Umbilical cord (tissue), 1 donor: ENCODE measurements at regions not wholly inside any gene's neighbourhood (a gene's known extent, or its start where the extent isn't known, plus 50 kb on each side); places are given as distances from the start of the nearest gene placed in this dataset.

ENCODE experiments used
- DNase-seq: peaks from one replicate; pipeline ENCODE4 v3.0.0-alpha.2; 2015; ENCODE audit warnings: low spot score

DNA sequence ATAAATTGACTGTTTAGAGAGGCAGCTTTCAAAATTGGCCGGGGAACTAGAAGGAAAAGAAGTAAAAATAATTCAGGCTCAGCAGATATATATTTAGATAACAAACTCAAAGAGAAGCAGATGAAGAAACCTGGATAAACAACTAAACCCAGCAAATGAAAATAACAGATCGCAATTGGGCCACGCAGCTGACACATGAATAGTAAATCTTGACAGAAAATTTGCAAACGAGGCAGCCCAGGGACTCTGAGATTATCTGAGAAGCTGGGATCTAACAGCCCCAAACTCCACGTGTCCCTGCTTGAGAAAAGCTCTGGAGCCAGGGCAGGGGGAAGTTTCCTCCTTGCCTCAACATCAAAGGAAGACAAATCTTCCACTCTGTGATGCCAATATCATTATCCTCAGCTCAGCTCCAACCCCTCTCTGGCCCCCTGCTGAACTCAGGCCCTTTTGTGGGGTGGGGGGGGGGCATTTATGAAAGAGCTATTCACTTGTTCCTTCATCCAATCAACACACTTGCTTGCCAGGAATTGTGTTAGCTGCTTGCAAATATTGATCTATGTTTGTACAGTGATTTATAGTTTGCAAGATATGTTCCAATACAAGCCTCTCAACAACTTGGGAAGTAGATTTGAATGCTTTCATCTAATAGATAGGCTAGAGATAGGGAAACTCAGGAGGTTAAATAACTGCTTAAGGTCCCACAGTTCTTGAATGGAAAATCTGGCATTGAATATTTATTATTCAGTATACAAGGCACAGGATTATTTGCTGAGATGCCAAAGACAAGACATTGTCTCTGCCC, 72.5 kb upstream of the C11orf87 start:
- peak; percentile 65 for DNase-seq

GRCh38 chr11:109350091-109350490, 71.9 kb upstream of the C11orf87 start:
- DNase-seq = no peak

DNA sequence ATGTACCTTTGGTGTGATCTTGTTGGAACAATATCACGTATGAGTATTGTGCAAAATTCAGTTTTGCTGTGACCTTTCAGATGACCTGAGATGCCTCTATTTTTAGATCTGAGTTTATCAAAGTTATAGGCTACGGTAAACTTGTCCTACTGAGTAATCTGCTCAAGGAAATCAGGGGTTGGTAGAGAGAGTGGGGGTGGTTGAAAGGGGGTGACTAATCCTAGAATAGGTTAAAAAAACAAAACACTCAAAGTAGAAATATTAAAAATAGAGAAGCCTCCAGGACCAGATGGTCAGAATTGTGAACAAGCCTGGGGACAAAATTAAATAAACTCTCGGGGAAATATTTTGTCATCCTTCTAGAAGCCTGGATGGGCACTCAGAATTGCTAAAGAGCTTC, 59.9 kb upstream of the C11orf87 start:
- DNase-seq = no peak

DNA sequence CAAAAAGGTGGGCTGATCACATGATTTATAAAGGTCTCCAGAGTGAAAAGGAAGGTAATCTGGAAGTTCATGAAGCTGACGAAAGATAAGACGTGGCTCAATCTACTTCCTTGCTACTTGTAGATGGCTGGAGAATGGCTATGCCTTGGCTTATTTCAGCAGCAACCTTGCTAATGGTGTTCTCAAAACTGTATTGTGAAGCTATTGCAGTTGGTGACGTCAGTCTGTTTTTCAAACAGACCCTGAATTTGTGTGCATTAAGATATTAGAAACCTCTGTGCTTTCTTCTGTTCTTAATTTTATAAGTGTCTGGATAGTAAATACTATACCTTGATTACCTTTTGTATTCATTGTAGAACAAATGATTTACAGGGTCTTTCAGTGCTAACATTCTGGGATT, 58.3 kb upstream of the C11orf87 start:
- DNase-seq = no peak

GRCh38 chr11:109364851-109365250, 57.1 kb upstream of the C11orf87 start:
- DNase-seq = no peak

DNA sequence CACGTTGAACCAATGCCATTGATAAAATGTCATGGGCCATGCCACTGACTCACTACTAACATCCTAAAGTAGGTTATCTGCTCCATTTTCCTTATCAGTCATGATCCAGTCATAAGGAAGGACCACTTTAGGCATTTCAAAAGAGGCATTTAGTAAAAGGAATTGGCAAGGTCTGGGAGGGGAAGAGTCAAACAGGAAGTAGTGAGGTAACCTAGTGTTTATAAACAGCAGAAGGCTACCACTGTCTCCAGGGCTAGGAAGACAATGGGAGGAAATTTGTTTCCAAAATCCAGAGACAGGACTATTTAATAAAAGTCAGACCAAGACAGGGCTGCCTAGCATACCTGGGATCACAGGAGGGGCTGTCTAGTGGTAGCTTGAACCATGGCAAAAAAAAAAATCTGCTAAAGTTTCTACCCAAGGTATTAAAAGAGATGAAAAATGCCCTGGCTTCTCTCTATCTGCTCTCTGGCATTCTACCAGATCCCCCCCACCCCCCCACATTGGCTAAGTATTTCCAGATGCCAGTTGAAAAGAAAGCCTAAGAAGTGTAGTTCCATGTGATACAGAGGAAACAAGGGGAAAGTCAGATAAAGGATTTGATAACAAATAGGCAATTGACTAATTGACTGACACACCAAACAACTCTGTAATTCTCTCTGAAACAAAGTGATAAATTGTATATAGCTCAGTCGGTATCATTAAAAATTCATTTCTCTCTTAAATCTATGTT, 50.4 kb upstream of the C11orf87 start:
- no peak for DNase-seq
